NCI-H2029 (cell line): ENCODE measurements at regions not wholly inside any gene's neighbourhood (a gene's known extent, or its start where the extent isn't known, plus 50 kb on each side); places are given as distances from the start of the nearest gene placed in this dataset.
"Not testable (repeated sequence)": the region's sequence is repeated elsewhere in the genome, so short reads cannot be mapped to it uniquely, and the experiment has no call there.

Experiments used
- DNase-seq: peaks from one replicate; lab custom pipeline; 2025; lab: John Stamatoyannopoulos, UW

DNA sequence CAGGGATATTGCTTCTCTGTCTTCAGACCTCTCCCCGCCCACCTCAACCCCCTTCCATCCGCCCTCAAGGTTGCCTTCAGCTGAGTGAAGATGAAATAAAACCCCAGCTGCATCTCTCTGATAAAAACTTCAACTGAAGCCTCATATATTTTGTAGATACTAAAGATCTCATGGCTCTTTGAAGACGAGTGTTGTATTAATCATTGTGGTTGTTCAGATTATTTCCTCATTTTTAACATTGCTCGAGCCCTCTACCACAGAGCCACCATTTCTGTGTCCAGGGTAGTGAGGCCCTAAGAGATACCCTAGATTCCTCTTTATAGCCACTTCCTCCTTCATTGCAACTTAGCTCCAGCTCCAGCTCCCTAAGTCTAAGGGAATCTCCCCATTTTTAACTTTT lies 312.8 kb upstream of the ZNF507 start:
- no peak for DNase-seq

DNA sequence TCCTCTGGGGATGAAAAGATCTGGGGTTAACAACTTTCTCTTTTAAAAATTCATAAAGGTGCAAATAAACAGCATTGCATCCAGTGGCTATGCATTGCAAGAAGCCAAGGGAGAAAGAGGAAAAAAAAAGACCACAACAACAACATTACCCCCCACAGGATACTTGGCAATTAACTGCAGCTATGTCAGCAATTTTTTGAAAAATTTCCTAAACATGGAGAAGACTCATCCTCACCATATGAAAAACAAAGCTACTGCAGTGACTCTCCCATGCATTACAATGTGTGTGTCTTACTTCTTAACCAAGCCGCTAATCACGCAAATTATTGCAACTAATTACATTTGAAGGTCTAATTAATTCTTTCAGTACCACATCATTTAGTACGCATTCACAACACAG lies 309.8 kb upstream of the ZNF507 start:
- DNase-seq, result no peak

DNA sequence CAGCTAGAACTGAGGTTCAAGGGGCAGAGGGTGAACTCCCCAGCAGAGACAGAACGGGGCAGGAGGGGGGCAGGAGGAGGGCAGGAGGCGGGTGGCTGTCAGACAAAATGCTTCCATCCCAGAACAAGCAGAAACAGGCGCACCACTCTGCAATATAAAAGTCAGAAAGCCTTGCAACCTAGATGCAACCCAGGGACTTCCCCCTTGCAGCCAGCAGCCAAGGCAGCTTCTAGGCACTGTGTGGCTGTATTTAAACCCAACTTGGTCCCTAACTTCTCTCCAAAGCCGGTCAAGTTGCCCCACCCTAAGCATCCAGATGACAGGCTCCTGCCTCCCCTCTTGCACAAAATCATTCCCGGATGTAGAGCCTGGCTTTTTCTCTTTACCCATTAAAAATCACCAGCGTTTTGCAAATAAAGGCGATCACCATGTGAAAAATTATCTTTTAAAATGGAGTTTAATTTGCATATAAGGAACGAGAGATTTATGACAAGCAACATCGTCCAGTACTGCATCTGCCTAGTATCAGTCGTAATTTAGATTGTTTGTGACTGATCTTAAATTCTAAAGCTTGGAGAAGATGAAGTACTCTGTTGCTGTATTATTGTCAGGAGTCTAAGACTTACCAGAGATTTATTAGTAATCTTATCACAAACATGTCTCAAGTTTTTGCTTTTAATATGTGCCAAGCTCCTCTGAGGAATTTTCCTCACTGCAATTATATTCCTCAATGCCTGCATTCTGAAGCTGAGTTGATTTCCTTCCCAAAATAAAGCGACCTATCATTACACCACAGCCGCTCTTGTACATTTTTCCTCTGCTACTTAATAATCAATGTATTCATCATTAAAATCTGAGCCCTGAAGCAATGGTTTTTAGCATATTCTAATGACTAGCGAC lies 307.1 kb upstream of the ZNF507 start:
- DNase-seq, result no peak

DNA sequence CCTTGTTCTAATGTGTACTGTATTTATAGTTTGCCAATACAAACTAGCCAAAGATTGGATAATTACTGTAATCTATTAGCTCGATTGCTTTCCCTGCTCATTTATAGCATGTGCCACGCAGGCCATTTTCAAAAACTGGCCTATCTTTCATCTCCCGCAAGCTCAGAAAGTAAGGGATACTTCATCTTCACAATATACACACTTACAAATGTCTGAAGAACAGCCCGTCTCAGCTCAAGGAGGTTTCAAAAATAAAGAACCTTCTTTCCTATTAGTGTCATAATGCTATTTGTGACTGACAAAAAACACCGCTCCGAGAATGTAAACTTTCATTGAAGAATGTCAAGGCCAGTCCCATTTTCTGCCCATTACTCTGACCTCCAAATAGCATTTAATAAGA lies 306.4 kb upstream of the ZNF507 start:
- DNase-seq, result no peak

DNA sequence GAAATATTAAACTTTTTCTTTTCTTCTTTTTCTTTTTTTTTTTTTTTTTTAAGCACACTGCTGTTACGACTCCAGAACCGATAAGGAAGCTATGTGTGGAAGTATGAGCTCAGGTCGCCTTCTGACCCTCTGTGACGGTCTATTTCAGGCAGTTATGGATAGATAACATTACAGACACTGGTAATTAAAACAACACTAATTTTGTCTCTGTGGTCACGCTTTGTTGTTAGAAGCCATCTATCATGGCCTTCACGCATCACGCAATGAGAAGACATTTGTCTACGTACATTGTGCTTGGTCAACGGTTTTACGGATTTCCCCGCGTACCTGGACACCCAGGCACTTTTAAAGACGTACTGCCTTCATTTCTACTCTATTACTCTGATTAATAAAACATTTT lies 306.0 kb upstream of the ZNF507 start:
- DNase-seq, result no peak

DNA sequence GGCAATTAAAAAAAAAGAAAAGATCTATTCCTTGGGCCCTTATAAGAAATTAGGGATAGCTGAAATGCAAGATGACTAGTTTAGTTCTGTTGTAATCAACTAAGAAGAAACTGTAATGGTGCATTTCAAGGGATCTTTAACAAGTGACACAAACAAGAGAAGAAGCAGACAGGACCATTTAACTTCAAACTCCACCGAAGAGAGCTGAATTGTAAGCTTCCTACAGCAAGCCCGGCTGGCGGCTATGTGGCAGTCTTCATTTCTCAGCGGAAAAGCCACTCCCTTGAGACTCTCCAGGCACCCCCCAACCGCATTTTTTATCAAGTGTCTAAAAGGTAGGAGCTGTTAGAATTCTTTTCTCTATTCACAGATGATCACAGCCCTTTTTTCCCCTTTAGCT lies 305.2 kb upstream of the ZNF507 start:
- no peak for DNase-seq

DNA sequence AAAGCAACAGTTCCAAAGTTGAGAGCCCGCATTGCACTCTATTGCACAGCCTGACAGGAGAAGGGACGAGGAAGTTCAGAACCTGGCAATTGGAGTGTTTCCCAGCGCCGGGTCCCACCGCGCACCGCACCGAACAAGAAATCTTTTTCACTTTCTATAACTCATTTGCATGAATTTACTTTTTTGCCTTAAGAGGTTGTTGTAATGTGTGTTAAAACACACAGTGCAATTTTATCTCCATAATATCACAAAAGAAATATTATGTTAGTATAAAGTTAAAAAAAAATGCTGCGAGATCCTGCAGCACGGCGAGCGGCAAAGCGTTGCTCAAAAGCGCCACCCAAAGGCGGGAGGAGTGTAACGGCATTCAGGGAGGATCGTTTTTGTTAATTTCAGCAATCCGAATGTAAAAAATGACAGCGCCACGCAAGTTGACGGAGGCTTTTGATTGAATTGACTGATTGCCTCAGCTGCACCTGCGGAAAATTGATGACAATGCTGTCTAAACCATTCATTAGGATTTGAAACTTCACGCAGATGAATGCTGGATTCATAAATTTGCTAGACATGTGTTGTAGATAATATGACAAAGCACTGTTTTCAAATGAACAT lies 303.6 kb upstream of the ZNF507 start:
- no peak for DNase-seq

DNA sequence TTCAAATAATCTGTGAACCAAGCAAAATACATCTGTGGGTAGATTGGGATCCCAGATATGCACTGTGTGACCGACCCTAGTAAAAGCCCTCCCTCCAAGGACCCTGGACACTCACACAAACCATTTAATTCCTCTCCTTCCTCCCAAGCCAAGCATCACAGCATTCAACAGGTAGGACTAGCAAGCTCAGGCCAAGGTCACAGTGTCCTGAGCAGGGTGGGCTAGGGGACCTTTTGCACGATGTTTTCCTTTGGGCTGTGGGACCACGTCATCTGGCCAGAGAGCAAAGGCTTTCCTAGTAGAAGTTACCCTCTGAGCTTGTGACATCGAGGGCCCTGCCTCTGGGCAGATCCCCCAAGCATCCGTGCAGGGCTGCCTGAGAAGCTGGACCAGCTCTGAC lies 297.6 kb upstream of the ZNF507 start:
- DNase-seq, result no peak

DNA sequence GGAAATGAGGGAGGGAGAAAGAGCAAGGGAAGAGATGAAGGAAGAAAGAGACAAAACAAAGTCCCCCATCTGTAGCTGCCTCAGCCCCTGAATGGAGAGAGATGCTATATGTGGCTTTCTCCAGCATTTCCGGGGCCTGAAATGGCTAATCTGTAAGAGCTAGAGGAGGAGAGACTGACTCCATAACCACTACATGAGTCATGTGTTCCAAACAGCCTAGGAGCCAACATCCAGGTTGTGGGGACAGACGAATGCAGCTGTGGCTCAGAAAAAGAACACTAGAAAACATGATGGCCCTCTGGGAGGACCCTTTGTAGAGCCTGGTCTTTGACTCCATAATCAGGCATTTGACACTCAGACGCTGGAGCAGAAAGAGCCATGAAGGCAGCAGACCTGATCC lies 292.0 kb upstream of the ZNF507 start:
- no peak for DNase-seq

DNA sequence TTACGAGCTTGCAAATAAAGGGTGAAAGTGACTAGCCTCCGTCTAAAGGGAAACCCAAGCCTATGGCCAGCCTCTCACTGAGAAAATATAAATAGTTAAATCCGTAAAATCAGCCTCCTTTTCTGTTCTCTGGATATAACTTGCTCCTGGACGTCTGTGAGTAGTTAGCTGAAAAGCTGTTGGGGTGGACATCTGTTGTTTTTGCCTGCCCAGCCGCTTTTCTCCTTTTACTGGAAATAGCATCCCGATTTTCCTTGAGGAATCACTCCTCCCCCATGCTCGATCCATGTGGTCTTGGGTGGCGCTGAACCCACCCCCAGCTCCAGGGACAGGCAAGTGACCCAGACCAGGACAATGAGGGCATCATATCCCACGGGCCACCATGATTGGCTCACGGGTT lies 291.5 kb upstream of the ZNF507 start:
- DNase-seq, result no peak

DNA sequence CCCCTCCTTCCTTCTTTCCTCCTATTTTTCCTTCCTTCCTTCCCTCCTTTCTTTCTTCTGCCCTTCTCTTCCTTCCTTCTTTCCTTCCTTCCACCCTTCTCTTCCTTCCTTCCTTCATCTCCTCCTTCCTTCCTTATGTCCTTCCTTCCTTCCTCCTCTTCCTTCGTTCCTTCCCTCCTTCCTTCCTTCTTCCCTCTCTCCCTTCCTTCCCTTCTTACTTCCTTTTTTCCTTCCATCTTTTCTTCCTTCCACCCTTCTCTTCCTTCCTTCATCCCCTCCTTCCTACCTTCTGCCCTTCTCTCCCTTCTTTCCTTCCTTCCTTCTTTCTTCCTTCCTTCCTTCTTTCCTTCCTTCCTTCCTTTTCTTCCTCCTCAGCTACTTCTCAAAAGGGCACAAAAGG lies 287.3 kb upstream of the ZNF507 start:
- no peak for DNase-seq

DNA sequence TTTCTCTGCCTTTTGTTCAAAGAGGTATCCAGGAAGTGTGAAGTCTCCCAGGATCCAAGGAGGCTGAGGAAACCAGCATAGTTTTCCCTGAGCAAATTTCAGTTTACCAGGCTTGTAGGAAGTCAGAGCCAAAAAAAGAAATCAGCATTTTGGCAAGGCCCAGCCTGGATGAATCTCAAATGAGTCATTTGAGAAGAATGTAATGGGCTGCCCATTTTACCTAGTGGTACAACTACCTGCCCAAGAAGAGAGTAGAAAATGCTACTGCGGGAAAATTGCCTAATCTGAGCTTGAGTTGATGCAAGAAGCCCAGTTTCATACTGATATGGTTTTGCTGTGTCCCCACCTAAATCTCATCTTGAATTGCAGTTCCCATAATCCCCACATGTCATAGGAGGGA lies 284.1 kb upstream of the ZNF507 start:
- DNase-seq, result no peak

DNA sequence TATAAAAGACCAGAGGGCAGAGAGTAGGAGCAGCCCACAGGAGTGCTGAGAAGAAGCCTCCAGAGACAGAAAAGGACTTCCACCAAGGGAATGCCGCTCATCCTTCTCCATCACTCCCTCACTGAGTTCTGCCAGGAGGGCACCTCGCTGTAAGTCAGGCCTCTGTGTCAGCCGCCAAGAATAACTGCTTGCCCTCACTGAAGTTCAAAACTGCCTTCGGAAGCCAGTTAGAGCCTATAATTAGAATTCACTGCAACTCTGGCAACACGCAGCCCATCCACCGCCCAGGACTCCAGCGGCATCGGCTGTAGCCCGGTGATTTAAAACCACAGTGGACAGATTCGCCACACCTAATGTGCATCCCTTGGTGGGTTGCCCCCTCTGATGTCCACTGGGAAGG lies 281.8 kb upstream of the ZNF507 start:
- DNase-seq, result no peak

DNA sequence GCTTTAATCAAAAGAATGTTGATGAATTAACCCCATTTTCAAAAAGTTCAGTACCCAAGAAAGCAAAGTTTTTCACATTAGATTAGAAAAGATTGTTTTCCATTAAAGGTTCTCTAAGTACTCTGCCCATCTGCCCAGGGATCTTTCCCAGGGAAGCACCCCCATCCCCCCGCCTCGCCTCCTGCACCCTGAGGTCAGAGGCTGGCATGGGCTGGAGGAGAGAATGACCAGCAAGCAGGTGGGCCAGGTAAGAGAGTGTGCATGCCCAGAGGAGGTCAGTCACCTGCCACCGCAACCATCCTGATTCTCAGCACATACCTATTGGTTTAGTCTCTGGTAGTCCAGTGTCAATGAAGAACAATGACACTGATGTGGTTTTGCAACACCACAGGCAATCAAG lies 279.4 kb upstream of the ZNF507 start:
- no peak for DNase-seq

DNA sequence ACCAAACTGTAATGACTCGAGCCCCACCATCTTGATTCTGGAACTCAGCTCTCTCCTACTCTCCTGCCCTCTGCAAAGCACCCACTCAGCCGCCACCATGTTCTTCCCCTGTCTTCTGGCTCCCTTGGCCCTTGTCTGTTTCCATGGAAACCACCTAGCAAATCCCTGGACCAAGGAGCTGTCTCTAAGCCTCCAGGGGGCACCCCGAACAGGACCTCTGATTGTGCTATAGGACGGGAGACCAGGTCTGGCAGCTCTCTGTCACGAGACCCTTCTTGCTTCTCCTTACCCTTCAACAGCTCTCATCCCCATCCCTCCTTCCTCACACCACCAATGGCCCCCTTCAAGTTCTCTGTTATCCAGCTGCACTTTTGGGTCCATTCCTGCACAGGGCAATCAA lies 277.7 kb upstream of the ZNF507 start:
- DNase-seq, result no peak

DNA sequence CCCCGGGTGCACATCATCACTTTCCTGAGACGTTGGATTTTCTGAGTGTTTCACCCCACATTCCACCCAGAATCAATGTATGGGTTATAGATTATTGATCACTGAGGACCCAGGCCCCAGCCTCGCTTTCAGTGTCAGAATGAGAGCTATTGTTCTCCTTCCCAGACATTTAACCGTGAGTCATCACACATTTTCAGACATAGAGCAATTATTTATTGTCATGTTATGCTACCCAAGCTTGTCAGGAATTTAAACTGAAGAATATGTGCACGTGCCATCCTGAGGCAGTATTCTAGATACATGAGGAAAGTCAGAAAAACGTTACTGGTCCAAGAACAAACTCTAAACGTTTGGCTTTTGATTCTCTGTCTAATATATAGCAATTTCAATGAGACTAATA lies 276.6 kb upstream of the ZNF507 start:
- no peak for DNase-seq

DNA sequence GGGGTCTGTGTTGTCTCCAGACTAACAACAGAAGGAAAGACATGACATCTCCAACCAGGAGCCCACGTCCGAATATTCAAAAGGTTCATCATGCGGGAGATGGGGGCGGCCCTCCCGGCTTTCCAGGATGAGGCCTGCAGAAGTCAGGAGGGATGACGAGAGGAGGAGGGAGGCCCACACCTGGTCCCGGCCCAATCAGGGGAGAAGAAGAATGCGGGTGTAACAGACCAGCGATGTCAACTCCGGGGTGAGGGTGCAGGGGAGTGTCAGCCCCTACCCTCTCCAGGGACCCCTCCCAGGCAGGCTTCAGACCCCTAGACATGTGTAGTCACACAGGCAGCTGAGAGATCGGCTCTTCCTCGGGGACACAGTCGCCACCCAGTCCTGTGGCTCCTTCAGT lies 275.3 kb upstream of the ZNF507 start:
- DNase-seq, result no peak

DNA sequence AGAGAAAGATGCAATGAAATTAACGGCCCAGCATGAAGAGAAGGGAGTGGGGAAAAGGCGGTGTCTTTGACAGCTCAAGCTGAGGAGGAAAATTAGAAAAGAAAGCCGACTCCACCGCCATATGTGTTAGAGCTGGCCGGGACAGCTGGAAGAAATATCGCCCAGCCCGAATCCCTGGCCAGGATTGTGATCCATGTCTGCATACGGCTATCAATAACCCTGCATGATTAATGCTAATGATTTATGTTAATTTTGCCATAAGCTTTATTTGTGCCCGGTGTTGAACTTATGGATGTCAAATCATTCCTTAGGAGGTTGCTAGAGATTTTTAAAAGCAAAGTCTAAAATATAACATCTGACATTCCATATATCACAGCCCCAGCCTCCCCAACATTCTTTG lies 263.4 kb upstream of the ZNF507 start:
- no peak for DNase-seq

DNA sequence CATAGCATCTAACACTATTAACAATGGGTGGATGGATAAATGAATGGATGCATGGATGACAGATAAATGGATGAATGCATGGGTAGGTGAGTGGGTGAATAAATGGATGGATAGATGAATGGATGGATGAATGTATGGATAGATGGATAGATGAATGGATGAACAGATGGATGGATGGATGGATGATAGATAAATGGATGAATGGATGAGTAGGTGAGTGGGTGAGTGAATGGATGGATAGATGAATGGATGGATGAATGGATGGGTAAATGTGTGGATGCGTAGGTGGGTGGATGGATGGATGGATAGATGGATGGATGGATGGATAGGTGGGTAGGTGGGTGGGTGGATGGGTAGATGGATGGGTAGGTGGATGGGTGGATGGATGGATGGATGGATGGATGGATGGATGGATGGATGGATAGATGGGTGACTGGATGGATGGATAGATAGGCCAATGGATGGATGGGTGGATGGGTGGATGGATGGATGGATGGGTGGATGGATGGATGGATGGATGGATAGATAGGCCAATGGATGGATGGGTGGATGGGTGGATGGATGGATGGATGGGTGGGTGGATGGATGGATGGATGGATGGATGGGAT lies 260.6 kb upstream of the ZNF507 start:
- DNase-seq, result not testable (repeated sequence)

DNA sequence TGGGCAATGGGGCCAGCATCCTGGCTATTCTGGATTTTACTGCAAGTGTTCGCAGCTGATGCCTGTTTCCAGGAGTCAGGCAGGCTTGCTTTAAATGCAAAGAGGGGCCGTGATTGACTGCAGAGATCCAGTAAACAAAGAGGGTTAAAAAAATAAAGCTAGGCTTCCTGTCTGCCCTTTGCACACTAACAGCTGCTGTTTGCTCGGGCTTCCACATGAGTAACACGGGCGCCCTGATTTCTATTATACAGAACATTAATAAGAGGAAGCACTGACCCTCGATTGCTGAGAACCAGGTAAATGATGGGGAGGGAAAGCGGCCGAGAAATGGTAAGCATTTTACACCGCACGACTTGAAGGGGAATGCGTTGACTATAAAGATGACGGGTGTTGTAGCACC lies 254.2 kb upstream of the ZNF507 start:
- no peak for DNase-seq

DNA sequence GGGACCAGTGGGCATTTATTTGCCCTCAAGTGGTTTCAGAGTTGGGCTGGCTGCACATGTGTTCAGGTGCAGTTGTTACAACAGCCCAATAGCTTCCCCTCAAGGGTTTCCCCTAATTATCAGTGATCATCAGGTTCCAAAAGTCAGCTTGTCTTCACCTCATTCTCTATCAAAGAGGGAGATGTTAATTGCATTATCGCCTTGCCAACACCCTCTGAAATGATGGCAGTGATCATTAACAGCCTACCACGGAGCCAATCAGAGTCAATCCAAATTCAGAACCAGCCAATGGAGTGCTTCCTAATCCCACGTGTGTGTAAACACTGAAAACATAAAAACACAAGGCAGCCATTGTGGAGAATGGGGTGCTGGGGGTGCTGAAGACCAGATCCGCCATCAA lies 248.4 kb upstream of the ZNF507 start:
- no peak for DNase-seq

DNA sequence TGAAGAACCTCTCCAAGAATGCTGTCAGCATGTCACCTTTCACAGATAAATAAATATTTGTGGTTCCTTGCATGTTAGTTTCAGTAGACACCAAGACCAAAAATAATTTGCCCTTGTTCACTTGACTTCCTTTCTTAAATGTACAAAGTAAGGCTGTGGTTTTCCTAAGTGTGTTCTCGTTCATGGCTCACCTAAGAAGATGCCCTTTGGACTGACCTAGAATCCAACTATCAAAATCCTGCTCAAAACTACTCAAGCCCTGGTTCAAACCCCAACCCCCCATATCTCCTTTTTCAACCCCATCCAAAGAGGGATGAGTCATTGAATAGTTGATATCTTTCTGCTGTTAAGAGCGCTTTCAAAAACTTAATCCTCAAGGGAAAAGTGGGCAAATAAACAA lies 247.8 kb upstream of the ZNF507 start:
- no peak for DNase-seq

DNA sequence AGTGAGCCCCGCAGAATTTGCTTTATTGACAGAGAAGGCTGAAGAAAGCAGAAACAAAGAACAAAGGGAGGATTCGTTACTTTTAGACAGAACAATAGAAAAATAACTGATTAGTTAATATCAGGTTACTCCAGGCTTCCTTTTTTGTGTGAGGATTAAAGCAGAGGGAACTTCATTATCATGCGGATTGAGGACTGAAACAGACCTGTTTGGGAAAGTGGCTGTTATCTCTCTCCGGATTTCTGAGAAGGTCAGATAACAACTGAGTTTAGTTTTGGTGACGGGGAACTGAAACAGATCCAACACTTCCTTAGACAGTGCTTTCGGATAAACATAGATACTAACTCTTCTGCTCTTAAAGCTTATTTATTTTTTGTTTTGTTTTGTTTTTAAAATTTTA lies 246.4 kb upstream of the ZNF507 start:
- no peak for DNase-seq

DNA sequence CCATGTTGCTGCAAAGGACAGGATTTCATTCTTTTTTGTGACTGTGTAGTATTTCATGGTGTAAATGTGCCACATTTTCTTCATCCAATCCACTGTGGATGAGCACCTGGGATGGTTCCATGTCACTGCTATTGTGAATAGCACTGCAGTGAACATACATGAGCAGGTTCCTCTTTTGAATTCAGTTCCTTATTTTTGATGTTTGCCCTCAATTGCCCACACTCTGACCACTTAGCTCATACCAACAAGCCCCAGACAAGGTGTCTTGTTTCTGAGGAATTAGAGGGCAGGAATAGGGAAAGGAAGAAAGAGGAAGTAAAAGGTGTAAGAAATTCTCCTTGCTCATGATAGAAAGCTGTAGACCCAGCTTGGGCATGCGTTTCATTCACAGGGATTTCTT lies 244.2 kb upstream of the ZNF507 start:
- DNase-seq, result no peak
